ENCODE measurements at regions not wholly inside any gene's neighbourhood (a gene's known extent, or its start where the extent isn't known, plus 50 kb on each side); places are given as distances from the start of the nearest gene placed in this dataset.

DNA sequence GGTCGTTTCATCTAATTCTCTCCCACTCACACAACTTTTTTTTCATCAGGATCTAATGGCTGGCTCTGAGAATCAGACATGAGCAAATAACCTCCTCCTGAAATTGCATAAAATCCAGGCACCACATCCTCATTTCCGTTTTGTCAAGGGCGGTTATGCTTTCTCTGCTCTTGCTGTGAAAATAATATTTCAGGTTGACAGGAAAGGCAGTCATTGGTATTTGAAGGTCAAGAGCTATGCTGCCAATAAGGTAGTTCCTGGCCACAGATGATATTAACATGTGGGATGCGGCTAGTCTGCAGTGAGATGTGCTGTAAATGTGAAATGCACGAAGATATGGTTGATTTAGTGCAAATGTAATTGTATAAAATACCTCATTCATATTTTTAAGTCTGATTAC is 870.2 kb upstream of the TMEM132C start:
- no peak overlapping the region for H3K14ac ChIP-seq (ENCODE audit: insufficient read length)
- no peaks in the 10 kb centered on the region for H3K79me2 ChIP-seq (ENCODE audit: control insufficient read depth in 1 of 2, insufficient read depth in 2 of 2, low read length in 2 of 2)
- H4K91ac ChIP-seq (replicated peaks; ENCODE audit: insufficient read length, low read length) = no peak overlapping the region
- ChIA-PET CTCF (ENCODE audit: partially characterized antibody) (interaction anchor here (1.2 kb wide), 1 partner anchor 14 kb away, joined by 3 read pairs; no protein-coding TSS in a partner anchor), POLR2A (ENCODE audit: partially characterized antibody) (interaction anchor here (0.7 kb wide), 1 partner anchor 59 kb away, joined by 3 read pairs; no protein-coding TSS in a partner anchor)
- no peak overlapping the region for H4K8ac ChIP-seq (ENCODE audit: extremely low read depth, insufficient read depth, low read length)
- no peaks in the 10 kb centered on the region for H3K27me3 ChIP-seq (replicated peaks in 1 of 4; ENCODE audit: control insufficient read depth in 3 of 4, extremely low read depth in 1 of 4, insufficient read depth in 3 of 4, low read length in 3 of 4)
- no peaks in the 10 kb centered on the region for H4K20me1 ChIP-seq (replicated peaks in 1 of 2; ENCODE audit: control insufficient read depth in 1 of 2, insufficient read depth in 2 of 2, low read length in 2 of 2)
- H2AK5ac ChIP-seq (ENCODE audit: low read depth, low read length) = no peak overlapping the region
- no peak overlapping the region for H2AFZ ChIP-seq (ENCODE audit: low read length)
- no peak overlapping the region for H3K23ac ChIP-seq (ENCODE audit: insufficient read length)
- no peak overlapping the region for H2BK120ac ChIP-seq (replicated peaks; ENCODE audit: low read depth, low read length)
- H3K4me1 ChIP-seq (replicated peaks in 1 of 4; ENCODE audit: control insufficient read depth in 3 of 4, insufficient read depth in 4 of 4, low read length in 3 of 4) = peaks cover 0 to 3% (median 0%) of the 10 kb centered on the region in 4 experiments; a peak in 2 of 7 replicates
- H3K79me1 ChIP-seq (ENCODE audit: low read depth, low read length) = no peaks in the 10 kb centered on the region
- H2BK15ac ChIP-seq (ENCODE audit: low read length) = no peak overlapping the region
- no peak overlapping the region for H3K9ac ChIP-seq (replicated peaks in 1 of 4; ENCODE audit: extremely low read depth in 1 of 4, low read depth in 3 of 4, low read length in 3 of 4)
- FAIRE-seq (no peak), DNase-seq (ENCODE audit: low read depth in 1 of 2, low spot score in 2 of 2) (no peak)
- no peaks in the 10 kb centered on the region for H3K9me3 ChIP-seq (ENCODE audit: insufficient read depth in 2 of 2, low read depth in 1 of 2, low read length in 1 of 2)
- no peak overlapping the region for H3K27ac ChIP-seq (ENCODE audit: low read depth, low read length)
- H3K4ac ChIP-seq (replicated peaks; ENCODE audit: insufficient read length, low read depth, low read length) = no peak overlapping the region
- H3K4me2 ChIP-seq (ENCODE audit: insufficient read depth in 1 of 2, low read depth in 2 of 2, low read length in 2 of 2) = no peak overlapping the region
- H2BK5ac ChIP-seq (ENCODE audit: low read depth, low read length) = no peak overlapping the region
- H3K56ac ChIP-seq (replicated peaks; ENCODE audit: insufficient read length, low read depth, low read length) = no peak overlapping the region
- H2BK12ac ChIP-seq (ENCODE audit: low read depth, low read length) = no peak overlapping the region
- no peak overlapping the region for H2BK20ac ChIP-seq (ENCODE audit: low read length)
- no peak overlapping the region for H4K5ac ChIP-seq (ENCODE audit: insufficient read length, low read depth, low read length)
- no peaks in the 10 kb centered on the region; the same call in 1 of the 2 replicates for H3K23me2 ChIP-seq (ENCODE audit: low read depth, low read length)
- no peak overlapping the region for H3K18ac ChIP-seq (ENCODE audit: extremely low read depth, low read length)
- no peaks in the 10 kb centered on the region for H3K36me3 ChIP-seq (ENCODE audit: control insufficient read depth in 2 of 4, insufficient read depth in 4 of 4, low read length in 3 of 4)
- WGBS, 2 experiments (ENCODE audit: extremely low coverage in 1 of 2, insufficient coverage in 1 of 2, insufficient read length in 1 of 2, insufficient replicate concordance in 2 of 2, low coverage in 1 of 2, low lambda C conversion rate in 2 of 2, missing lambda C conversion rate in 1 of 2) = 87% methylated on average over 5 of the region's 5 CpGs; no CpG with 5 or more reads in 1 of the 2 experiments
- H3K4me3 ChIP-seq (ENCODE audit: extremely low read depth in 1 of 4, insufficient read depth in 2 of 4, low read depth in 3 of 4, low read length in 4 of 4) = no peak overlapping the region
- no peak for TF ChIP-seq RXRA (IDR thresholded peaks at IDR 0.05; ENCODE audit: insufficient read depth, low read depth, low read length)
- TF ChIP-seq BACH1 (IDR thresholded peaks at IDR 0.05; ENCODE audit: low read length) = no peak
- TF ChIP-seq CREB1 (IDR thresholded peaks at IDR 0.05) = no peak
- TF ChIP-seq RBBP5 (IDR thresholded peaks at IDR 0.05; ENCODE audit: borderline replicate concordance, low read depth, low read length) = no peak
- TF ChIP-seq SAP30 (IDR thresholded peaks at IDR 0.05; ENCODE audit: insufficient read depth, insufficient replicate concordance, low read length) = no peak
- no peak for TF ChIP-seq NANOG (IDR thresholded peaks at IDR 0.05; ENCODE audit: insufficient read depth, low read depth, low read length, poor library complexity, severe bottlenecking)
- no peak for TF ChIP-seq SP1 (IDR thresholded peaks at IDR 0.05; ENCODE audit: low read depth, low read length)
- TF ChIP-seq MAFK (IDR thresholded peaks at IDR 0.05; ENCODE audit: low read depth, low read length) = no peak
- no peak for TF ChIP-seq EP300 (IDR thresholded peaks at IDR 0.05; ENCODE audit: borderline replicate concordance in 1 of 2, low read depth in 2 of 2, low read length in 2 of 2)
- TF ChIP-seq TAF1 (IDR thresholded peaks at IDR 0.05; ENCODE audit: low read depth, low read length) = no peak
- no peak for TF ChIP-seq RNF2 (IDR thresholded peaks at IDR 0.05; ENCODE audit: borderline replicate concordance, low read depth, low read length, missing control alignments, poor library complexity, severe bottlenecking)
- no peak for TF ChIP-seq CBX8 (IDR thresholded peaks at IDR 0.05; ENCODE audit: borderline replicate concordance, low read depth, low read length)
